ENCODE measurements at regions not wholly inside any gene's neighbourhood (a gene's known extent, or its start where the extent isn't known, plus 50 kb on each side); places are given as distances from the start of the nearest gene placed in this dataset.

DNA sequence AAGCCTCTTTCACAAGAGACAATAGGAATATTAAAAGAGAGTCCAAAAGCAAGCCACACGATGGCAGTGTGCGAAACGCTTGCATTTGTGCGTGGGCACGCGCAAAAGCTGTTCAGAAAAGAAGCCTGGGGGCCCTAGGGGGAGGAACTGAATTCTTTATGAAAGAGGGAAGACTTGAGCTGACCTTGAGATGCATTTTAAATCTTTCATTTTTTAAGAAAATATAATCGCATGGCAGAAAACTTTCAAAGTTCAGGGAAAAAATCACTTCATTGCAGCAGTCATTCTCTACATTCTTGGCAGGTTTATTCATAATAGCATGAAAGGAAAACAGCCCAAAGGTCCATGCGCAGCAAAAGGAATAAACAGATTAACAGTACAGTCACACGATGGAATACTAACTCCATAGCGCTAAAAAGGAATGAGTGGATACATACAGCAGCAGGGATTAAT is 206.5 kb upstream of the PRKCQ start:
- H3K27me3 Mint-ChIP-seq (ENCODE audit: low read depth): no peaks in the 10 kb centered on the region
- peaks cover 32% of the 10 kb centered on the region for H3K36me3 Mint-ChIP-seq
- TF ChIP-seq NR3C1 (CRISPR knock-in tag; conservative IDR thresholded peaks at IDR 0.05; ENCODE audit: low read depth) (no peak), PRRX2 (CRISPR knock-in tag; IDR thresholded peaks at IDR 0.05) (no peak), JUN (CRISPR knock-in tag; IDR thresholded peaks at IDR 0.05) (no peak), ZNF232 (CRISPR knock-in tag; IDR thresholded peaks at IDR 0.05) (no peak), ZNF396 (CRISPR knock-in tag; IDR thresholded peaks at IDR 0.05; ENCODE audit: borderline replicate concordance) (no peak), SP1 (CRISPR knock-in tag; conservative IDR thresholded peaks at IDR 0.05) (no peak), IRF2 (CRISPR knock-in tag; IDR thresholded peaks at IDR 0.05; ENCODE audit: borderline replicate concordance, low read depth) (no peak), ZNF121 (CRISPR knock-in tag; IDR thresholded peaks at IDR 0.05) (no peak), EMX1 (CRISPR knock-in tag; IDR thresholded peaks at IDR 0.05) (no peak), ZNF317 (CRISPR knock-in tag; IDR thresholded peaks at IDR 0.05; ENCODE audit: borderline replicate concordance, low read depth) (no peak), NFE2L1 (CRISPR knock-in tag; IDR thresholded peaks at IDR 0.05) (no peak), NFATC4 (CRISPR knock-in tag; IDR thresholded peaks at IDR 0.05) (no peak), ZNF138 (CRISPR knock-in tag; conservative IDR thresholded peaks at IDR 0.05) (no peak)
- TF ChIP-seq, protein P1, sequence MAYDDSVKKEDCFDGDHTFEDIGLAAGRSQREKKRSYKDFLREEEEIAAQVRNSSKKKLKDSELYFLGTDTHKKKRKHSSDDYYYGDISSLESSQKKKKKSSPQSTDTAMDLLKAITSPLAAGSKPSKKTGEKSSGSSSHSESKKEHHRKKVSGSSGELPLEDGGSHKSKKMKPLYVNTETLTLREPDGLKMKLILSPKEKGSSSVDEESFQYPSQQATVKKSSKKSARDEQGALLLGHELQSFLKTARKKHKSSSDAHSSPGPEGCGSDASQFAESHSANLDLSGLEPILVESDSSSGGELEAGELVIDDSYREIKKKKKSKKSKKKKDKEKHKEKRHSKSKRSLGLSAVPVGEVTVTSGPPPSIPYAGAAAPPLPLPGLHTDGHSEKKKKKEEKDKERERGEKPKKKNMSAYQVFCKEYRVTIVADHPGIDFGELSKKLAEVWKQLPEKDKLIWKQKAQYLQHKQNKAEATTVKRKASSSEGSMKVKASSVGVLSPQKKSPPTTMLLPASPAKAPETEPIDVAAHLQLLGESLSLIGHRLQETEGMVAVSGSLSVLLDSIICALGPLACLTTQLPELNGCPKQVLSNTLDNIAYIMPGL (CRISPR knock-in tag; IDR thresholded peaks at IDR 0.05): no peak
- TF ChIP-seq, protein P2, sequence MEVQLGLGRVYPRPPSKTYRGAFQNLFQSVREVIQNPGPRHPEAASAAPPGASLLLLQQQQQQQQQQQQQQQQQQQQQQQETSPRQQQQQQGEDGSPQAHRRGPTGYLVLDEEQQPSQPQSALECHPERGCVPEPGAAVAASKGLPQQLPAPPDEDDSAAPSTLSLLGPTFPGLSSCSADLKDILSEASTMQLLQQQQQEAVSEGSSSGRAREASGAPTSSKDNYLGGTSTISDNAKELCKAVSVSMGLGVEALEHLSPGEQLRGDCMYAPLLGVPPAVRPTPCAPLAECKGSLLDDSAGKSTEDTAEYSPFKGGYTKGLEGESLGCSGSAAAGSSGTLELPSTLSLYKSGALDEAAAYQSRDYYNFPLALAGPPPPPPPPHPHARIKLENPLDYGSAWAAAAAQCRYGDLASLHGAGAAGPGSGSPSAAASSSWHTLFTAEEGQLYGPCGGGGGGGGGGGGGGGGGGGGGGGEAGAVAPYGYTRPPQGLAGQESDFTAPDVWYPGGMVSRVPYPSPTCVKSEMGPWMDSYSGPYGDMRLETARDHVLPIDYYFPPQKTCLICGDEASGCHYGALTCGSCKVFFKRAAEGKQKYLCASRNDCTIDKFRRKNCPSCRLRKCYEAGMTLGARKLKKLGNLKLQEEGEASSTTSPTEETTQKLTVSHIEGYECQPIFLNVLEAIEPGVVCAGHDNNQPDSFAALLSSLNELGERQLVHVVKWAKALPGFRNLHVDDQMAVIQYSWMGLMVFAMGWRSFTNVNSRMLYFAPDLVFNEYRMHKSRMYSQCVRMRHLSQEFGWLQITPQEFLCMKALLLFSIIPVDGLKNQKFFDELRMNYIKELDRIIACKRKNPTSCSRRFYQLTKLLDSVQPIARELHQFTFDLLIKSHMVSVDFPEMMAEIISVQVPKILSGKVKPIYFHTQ (CRISPR knock-in tag; IDR thresholded peaks at IDR 0.05): no peak
- TF ChIP-seq, protein P3, sequence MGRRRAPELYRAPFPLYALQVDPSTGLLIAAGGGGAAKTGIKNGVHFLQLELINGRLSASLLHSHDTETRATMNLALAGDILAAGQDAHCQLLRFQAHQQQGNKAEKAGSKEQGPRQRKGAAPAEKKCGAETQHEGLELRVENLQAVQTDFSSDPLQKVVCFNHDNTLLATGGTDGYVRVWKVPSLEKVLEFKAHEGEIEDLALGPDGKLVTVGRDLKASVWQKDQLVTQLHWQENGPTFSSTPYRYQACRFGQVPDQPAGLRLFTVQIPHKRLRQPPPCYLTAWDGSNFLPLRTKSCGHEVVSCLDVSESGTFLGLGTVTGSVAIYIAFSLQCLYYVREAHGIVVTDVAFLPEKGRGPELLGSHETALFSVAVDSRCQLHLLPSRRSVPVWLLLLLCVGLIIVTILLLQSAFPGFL (CRISPR knock-in tag; IDR thresholded peaks at IDR 0.05; ENCODE audit: borderline replicate concordance): no peak
- TF ChIP-seq, protein P4, sequence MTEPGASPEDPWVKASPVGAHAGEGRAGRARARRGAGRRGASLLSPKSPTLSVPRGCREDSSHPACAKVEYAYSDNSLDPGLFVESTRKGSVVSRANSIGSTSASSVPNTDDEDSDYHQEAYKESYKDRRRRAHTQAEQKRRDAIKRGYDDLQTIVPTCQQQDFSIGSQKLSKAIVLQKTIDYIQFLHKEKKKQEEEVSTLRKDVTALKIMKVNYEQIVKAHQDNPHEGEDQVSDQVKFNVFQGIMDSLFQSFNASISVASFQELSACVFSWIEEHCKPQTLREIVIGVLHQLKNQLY (CRISPR knock-in tag; IDR thresholded peaks at IDR 0.05): no peak
- TF ChIP-seq, protein P5, sequence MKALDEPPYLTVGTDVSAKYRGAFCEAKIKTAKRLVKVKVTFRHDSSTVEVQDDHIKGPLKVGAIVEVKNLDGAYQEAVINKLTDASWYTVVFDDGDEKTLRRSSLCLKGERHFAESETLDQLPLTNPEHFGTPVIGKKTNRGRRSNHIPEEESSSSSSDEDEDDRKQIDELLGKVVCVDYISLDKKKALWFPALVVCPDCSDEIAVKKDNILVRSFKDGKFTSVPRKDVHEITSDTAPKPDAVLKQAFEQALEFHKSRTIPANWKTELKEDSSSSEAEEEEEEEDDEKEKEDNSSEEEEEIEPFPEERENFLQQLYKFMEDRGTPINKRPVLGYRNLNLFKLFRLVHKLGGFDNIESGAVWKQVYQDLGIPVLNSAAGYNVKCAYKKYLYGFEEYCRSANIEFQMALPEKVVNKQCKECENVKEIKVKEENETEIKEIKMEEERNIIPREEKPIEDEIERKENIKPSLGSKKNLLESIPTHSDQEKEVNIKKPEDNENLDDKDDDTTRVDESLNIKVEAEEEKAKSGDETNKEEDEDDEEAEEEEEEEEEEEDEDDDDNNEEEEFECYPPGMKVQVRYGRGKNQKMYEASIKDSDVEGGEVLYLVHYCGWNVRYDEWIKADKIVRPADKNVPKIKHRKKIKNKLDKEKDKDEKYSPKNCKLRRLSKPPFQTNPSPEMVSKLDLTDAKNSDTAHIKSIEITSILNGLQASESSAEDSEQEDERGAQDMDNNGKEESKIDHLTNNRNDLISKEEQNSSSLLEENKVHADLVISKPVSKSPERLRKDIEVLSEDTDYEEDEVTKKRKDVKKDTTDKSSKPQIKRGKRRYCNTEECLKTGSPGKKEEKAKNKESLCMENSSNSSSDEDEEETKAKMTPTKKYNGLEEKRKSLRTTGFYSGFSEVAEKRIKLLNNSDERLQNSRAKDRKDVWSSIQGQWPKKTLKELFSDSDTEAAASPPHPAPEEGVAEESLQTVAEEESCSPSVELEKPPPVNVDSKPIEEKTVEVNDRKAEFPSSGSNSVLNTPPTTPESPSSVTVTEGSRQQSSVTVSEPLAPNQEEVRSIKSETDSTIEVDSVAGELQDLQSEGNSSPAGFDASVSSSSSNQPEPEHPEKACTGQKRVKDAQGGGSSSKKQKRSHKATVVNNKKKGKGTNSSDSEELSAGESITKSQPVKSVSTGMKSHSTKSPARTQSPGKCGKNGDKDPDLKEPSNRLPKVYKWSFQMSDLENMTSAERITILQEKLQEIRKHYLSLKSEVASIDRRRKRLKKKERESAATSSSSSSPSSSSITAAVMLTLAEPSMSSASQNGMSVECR (CRISPR knock-in tag; IDR thresholded peaks at IDR 0.05; ENCODE audit: borderline replicate concordance): no peak
- TF ChIP-seq, protein P6, sequence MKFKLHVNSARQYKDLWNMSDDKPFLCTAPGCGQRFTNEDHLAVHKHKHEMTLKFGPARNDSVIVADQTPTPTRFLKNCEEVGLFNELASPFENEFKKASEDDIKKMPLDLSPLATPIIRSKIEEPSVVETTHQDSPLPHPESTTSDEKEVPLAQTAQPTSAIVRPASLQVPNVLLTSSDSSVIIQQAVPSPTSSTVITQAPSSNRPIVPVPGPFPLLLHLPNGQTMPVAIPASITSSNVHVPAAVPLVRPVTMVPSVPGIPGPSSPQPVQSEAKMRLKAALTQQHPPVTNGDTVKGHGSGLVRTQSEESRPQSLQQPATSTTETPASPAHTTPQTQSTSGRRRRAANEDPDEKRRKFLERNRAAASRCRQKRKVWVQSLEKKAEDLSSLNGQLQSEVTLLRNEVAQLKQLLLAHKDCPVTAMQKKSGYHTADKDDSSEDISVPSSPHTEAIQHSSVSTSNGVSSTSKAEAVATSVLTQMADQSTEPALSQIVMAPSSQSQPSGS (CRISPR knock-in tag; IDR thresholded peaks at IDR 0.05; ENCODE audit: borderline replicate concordance, low read depth): no peak
- TF ChIP-seq, protein P7, sequence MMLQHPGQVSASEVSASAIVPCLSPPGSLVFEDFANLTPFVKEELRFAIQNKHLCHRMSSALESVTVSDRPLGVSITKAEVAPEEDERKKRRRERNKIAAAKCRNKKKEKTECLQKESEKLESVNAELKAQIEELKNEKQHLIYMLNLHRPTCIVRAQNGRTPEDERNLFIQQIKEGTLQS (CRISPR knock-in tag; conservative IDR thresholded peaks at IDR 0.05): no peak
- no peak overlapping the region for H3K27ac Mint-ChIP-seq
- POLR2A ChIA-PET: no interaction called here
- ATAC-seq: no peak
- peaks cover 58% of the 10 kb centered on the region for H3K4me1 Mint-ChIP-seq
- H3K4me3 Mint-ChIP-seq: no peak overlapping the region
- no peaks in the 10 kb centered on the region for H3K9me3 Mint-ChIP-seq
- no peak for DNase-seq (ENCODE audit: low spot score)
- CTCF ChIA-PET: interaction anchor here (1.0 kb wide), 1 partner anchor 72 kb away, joined by 3 read pairs; no protein-coding TSS in a partner anchor
